ENCODE measurements at regions not wholly inside any gene's neighbourhood (a gene's known extent, or its start where the extent isn't known, plus 50 kb on each side); places are given as distances from the start of the nearest gene placed in this dataset.

- TF ChIP-seq POLR2A (IDR thresholded peaks at IDR 0.05) (no peak), CTCF (IDR thresholded peaks at IDR 0.05) (no peak)
Measured at GRCh38 chr1:87684194-87684593, 355.5 kb downstream of the LMO4 start.
